Choroid plexus epithelial cell (primary cell): ENCODE measurements at regions not wholly inside any gene's neighbourhood (a gene's known extent, or its start where the extent isn't known, plus 50 kb on each side); places are given as distances from the start of the nearest gene placed in this dataset.

ENCODE experiments used
- DNase-seq: peaks from one replicate; pipeline ENCODE4 v3.0.0-alpha.2; 2010; ENCODE audit warnings: low read depth
- H3K4me3 ChIP-seq: 2 replicates; pipeline ENCODE4 v1.5.1; 2011; ENCODE audit warnings: low read depth, mild to moderate bottlenecking, control low read depth, low read length, moderate library complexity
- TF ChIP-seq, protein P1 (sequence below): conservative IDR thresholded peaks from 2 replicates; pipeline ENCODE4 v1.5.1; 2011; ENCODE audit warnings: low read depth, mild to moderate bottlenecking, control low read depth, inconsistent platforms, low read length, moderate library complexity

DNA sequence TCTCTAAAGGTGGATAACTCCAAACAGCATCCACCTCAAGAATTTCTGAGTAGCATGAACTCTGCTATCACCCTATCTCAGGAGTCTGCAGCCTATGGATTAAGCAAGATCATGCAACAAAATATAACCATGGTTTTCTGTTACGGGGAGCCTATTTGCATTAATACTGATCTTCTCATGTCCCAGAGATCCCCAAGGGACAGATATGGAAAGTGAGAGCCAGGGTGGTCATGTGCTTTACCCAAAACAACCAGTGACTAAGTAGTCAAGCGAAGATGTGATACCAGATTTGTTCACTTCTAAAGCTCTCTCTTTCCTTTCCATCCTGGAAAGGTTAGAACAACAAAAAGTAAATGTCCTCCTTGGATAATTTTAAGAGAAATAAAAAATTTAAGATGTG, 125.1 kb downstream of the PRRX1 start:
- TF ChIP-seq, protein P1, sequence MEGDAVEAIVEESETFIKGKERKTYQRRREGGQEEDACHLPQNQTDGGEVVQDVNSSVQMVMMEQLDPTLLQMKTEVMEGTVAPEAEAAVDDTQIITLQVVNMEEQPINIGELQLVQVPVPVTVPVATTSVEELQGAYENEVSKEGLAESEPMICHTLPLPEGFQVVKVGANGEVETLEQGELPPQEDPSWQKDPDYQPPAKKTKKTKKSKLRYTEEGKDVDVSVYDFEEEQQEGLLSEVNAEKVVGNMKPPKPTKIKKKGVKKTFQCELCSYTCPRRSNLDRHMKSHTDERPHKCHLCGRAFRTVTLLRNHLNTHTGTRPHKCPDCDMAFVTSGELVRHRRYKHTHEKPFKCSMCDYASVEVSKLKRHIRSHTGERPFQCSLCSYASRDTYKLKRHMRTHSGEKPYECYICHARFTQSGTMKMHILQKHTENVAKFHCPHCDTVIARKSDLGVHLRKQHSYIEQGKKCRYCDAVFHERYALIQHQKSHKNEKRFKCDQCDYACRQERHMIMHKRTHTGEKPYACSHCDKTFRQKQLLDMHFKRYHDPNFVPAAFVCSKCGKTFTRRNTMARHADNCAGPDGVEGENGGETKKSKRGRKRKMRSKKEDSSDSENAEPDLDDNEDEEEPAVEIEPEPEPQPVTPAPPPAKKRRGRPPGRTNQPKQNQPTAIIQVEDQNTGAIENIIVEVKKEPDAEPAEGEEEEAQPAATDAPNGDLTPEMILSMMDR = no peak

DNA sequence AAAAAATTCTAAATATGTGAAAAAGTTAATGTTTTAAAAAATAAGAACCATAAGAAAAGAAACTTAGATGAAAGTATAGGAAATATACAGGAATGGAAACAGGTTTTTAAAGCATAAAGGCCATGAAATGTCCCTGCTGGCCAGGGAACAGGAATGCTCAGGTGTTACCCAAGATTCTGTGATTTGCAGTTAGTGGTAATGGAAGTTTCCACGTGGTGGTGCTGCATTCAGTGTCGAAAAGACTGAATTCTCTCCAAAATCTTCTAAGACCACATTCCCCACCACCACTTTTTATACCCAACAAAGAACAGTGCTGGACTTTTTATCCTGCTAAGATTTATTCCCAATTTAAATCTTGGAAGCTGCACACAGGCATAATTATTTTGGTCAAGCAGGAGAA, 126.2 kb downstream of the PRRX1 start:
- TF ChIP-seq, protein P1 = peak; percentile 23

More for the DNA sequence above, 125.1 kb downstream of the PRRX1 start:
- H3K4me3 ChIP-seq = no peak overlapping the region
- DNase-seq = no peak

DNA sequence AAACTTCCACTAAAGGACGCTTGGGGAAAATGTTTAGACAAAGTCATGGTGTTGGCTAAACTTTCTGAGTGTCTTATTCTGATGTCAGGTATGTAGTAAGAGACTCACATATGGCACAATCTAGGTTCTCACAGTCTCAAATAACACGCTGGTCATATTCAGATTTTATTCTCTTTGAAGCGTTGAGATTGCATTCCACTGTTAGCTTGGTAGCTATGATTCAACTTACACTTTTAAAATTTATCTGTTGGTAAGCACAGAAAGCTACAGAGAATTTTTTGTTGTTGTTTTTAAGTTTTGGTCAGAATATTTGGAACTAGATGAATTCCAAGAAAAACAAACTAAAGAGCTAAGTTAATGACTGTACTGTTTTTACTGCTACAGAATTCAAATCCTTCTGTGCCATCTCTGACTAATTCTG, 126.7 kb downstream of the PRRX1 start:
- no peak overlapping the region for H3K4me3 ChIP-seq
- peak; percentile 49 for DNase-seq
- TF ChIP-seq, protein P1 = no peak

More for the DNA sequence above, 126.2 kb downstream of the PRRX1 start:
- peak; percentile 10 for DNase-seq
- H3K4me3 ChIP-seq = no peak overlapping the region

DNA sequence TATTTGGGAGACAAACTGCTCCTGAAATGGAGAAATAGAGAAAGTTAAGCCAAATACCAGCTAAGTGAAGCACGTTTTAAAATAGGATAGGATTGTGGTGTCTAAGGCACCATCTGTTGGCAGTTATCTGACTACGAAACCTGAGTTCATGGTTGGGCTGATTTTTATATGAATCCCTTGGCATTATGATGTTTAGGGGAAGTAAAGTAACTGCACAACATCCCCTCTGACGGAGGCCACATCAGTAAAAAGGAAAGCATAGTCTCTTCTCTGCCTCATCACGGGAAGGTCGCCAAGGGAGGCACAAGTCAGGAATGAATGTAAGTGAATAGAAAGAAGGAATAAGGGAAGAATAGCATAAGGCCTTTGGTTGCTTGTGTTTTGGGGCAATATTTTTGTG, 128.0 kb downstream of the PRRX1 start:
- no peak overlapping the region for H3K4me3 ChIP-seq
- TF ChIP-seq, protein P1 = no peak
- DNase-seq = no peak

DNA sequence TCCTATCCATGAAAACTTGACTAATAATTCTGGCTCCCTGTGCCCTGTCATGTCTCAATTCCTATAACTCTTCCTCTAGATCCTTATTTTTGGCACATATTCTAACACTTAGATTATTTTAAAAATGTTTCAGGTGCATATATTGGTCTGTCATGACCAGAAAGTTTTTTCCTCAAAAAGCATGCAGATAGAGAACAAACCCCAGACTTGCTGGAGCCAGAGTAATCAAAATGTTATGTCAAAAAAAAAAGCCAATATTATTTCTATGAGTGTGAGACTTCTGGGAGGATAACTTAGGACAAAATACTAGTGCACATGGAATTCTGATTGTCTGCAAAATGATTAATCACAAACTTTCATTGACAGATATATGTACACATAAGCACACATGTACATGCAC, 135.1 kb upstream of the MROH9 start:
- TF ChIP-seq, protein P1 = no peak
- no peak overlapping the region for H3K4me3 ChIP-seq
- no peak for DNase-seq

DNA sequence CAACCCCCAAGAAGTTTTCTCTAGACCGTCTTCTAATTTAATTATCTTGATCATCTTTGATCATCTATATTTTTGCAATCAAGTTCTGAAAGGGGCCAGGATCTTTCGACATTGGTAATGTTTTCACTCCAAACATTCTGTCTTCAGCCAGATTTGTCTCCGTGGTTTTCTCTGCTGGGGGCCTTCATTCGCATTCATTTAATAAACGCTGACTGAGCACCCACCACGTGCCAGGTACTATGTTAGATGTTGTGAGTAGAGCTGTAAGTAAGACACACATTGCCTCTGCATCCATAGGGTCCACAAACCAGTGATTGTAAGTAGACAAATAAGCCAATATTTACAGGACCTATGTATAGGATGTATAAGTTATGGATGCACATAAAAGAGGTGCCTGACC, 134.5 kb upstream of the MROH9 start:
- TF ChIP-seq, protein P1 = no peak
- DNase-seq = peak; percentile 13

DNA sequence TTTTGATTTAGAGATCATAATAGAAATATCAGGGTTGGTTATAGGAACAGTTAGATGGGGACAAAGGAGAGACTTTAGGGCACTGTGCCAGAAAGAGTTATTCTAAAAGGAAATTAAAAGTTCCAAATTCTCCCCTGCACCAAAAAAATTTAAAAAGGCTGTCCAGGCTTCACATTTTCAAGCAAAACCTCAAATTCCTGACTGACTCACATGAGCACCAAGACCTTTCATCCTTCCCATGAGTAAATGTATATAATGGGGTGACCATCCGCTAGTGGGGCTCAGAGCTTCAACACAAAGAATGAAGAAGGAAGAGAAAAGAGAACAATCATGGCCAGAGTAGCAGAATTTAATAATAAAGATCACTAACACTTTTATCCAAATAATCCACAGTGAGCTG, 131.6 kb upstream of the MROH9 start:
- no peak overlapping the region for H3K4me3 ChIP-seq
- TF ChIP-seq, protein P1 = no peak
- DNase-seq = no peak

More for the DNA sequence above, 134.5 kb upstream of the MROH9 start:
- H3K4me3 ChIP-seq = no peak overlapping the region
